HPDE6-E6E7 (cell line): ENCODE measurements at regions not wholly inside any gene's neighbourhood (a gene's known extent, or its start where the extent isn't known, plus 50 kb on each side); places are given as distances from the start of the nearest gene placed in this dataset.
A peak's percentile ranks its signal among the peaks of the same experiment; 100 is the strongest.
"Not testable (repeated sequence)": the region's sequence is repeated elsewhere in the genome, so short reads cannot be mapped to it uniquely, and the experiment has no call there.

Source experiments
- DNase-seq: peaks from one replicate; pipeline ENCODE4 v3.0.0; 2011; ENCODE audit warnings: missing footprints; ENCODE audit errors: extremely low spot score

GRCh38 chr7:24052572-24053260 lies 231.3 kb upstream of the NPY start:
- DNase-seq = peak; percentile 4

GRCh38 chr7:24054236-24054635 lies 229.8 kb upstream of the NPY start:
- DNase-seq = no peak

DNA sequence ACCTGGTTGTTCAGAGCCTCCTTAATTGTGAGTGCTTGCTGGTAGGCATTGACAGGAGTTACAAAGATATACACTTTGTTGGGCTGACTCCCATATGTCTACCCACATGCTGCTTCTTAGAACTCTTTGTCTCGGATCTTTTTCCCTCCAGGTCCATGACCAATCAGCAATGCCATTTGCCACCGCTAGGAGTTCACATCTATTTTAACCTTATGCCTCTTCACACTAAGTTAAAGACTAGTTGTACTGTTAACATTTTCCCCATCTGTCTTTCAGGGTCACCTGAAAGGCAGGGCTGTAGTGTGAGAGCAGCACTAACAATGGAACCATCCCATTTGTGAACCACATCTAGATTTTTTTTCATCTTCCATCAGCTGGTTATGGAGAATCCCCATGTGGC lies 226.7 kb upstream of the NPY start:
- DNase-seq = no peak

GRCh38 chr7:24058953-24059352 lies 225.0 kb upstream of the NPY start:
- DNase-seq = no peak

DNA sequence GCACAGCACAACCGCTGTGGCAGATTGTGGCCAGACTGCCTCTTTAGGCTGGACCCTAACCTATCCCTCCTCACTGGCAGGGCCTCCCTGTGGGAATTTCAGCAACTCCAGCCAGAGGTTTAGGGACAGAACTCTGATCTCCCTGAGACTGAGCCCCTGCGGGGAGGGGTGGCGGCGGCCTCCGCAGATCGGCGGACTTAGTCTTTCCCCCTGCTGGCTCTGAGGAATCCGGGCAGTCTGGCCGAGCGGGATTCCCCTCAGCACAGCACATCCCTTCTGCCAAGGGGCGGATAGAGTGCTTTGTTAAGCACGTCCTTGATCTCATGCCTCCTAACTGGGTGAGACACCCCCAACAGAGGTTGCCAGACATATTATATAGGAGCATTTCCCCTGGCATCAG lies 224.2 kb upstream of the NPY start:
- DNase-seq = no peak

DNA sequence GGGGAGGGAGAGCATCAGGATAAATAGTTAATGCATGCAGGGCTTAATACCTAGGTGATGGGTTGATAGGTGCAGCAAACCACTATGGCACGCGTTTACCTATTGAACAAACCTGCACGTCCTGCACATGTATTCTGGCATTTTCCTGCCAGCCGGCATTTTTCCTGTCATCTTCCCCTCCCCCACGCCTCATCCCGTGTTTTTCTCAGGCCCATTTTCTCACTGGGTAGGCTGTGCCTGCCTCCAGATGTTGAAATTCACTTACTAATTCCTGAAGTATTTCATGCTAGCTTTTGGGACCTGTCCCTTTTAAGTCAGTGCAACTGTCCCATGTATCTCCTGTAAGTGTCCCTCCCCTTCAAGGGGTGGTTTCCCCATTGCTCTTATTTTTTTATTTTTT lies 220.3 kb upstream of the NPY start:
- DNase-seq = no peak

DNA sequence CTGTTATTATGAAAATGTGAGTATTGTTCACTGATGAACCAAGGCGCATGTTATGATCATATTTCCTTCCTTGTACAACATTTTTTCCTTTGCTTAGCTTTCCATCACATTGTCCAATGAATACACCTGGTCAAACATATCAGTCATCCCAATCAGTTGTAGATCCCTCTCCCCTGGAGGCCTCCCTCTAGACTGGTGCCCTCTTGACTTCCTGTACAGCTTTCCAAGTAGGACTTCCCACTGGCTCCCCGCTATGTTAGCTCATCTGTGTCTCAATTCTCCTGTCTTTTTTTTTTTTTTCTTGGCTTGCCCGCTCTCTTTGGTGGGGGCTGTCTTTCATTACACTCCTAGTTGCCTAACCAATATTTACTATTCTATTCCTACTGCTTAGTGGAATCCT lies 214.2 kb upstream of the NPY start:
- no peak for DNase-seq

- DNase-seq = no peak
Measured at GRCh38 chr7:24073651-24074420, 210.2 kb upstream of the NPY start.

DNA sequence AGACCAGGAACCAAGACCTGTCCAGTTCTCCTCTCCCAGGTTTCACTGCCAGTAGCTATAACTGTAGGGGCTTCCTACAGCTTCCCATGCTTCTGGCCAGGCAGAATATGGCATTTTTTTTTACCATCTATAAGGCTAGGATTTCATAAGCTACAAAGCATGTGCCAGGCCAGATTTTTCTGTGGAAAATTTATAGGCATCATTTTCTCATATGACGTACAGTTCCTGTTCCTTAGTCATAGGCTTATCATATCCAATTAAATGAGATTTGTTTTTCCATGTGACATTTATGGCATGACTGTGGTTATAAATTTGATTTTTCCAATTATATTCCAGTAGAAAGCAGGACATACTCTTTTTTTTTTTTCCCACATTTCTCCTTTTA lies 208.6 kb upstream of the NPY start:
- no peak for DNase-seq

DNA sequence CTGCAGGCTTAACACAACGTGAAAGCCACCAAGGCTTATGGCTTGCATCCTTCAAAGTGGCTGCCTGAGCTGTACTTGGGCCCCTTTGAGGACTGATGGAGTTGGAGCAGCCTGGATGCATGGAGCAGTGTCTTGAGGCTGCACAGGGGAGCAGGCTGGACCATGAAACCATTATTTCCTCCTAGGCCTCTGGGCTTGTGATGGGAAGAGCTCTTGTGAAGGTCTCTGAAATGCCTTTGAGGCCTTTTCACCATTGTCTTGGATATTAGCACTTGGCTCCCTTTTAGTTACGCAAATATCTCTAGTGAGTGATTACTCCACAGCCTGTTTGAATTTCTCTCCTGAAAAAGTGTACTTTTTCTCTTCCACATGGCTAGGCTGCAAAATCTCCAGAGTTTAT lies 201.2 kb upstream of the NPY start:
- no peak for DNase-seq

GRCh38 chr7:24102988-24103387 lies 181.0 kb upstream of the NPY start:
- no peak for DNase-seq

DNA sequence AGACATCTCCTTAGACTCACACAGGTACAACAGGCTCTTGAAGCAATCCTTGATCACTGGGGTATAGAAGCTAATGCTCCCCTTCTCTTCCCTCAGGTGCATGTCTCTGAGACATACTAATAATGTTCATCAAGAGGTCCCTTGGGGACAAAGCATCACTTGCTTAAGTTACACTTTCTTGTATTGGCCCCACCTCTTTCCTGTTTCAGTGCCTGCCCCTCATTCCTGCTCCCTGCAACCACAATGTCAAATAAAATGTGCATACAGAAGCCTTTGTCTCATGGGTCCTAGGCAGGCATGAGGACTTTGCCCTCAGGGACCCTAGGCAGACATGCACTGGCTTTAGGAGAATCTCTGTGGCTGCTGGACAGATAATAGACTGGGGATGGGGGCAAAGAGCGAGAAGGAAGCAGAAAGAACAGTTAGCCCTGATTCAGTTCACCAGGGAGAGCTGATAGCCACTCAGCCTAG lies 175.0 kb upstream of the NPY start:
- no peak for DNase-seq

DNA sequence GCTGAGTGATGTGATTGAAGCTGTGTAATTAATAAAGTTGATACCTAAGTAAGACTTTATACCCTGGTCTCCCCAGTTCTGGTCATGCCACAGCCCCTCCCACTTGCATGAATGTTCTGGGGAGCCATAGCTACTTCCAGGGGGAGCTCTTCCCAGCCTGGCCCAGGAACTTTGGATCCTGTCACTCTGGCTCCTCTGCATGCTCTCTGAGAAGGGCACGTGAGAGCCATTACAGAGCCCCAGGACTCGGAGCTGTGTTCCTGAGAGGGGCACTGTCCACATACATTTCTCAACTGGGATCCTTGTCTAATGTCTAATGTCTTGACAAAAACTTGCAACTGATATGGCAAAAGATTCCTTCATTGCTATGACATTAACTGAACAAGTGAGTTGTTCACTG lies 173.9 kb upstream of the NPY start:
- DNase-seq = no peak

DNA sequence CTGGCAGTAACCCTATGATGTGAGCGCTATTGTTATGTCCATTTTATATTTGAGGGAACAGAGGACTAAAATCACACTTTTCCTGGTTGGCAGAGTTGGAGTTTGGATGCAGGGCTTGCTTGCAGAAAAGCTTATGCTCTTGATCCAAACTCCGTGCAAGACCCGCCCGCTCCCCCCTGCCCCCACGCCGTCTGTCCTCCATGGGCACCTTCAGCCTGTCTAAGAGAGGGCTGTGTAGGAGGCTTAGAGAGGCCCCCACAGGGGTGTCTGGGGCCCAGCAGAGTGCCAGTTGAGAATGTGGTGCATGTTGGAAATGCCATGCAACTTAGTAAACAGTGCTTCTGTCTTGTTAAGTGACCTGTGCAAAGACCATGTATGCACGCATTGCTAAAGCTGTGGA lies 170.5 kb upstream of the NPY start:
- no peak for DNase-seq

DNA sequence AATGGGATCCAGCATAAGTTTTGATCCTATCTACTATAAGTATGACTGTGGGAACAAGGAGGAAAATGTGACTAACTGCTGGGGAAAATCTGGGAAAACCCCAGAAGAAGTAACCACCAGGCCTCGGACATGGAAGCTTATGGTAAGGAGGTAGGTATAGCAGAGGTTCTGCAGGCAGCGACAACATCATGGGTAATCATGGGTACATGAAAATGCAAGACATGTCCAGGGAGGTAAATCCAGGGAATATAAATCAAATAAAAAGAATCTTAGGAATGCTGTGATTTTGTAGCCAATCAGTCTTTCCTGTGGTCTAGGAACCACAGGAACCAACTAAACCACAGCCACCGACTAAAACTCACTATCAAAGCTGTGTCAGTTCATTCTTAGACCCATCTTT lies 168.3 kb upstream of the NPY start:
- DNase-seq = no peak

DNA sequence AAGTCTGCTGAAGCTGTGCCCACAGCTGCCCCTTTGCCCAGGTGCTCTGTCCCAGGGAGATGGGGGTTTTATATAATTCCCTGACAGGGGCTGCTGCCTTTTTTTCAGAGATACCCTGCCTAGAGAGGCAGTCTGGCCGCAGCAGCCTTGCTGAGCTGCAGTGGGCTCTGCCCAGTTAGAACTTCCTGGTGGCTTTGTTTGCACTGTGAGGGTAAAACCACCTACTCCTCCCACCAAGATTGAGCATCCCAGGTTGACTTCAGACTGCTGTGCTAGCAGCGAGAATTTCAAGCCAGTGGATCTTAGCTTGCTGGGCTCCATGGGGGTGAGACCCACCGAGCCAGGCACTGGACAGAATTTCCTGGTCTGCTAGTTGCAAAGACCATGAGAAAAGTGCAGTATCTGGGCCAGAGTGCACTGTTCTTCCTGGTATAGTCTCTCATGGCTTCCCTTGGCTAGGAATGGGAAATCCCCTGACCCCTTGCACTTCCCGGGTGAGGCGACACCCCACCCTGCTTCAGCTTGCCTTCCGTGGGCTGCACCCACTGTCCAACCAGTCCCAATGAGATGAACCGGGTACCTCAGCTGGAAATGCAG lies 166.0 kb upstream of the NPY start:
- not testable (repeated sequence) for DNase-seq

DNA sequence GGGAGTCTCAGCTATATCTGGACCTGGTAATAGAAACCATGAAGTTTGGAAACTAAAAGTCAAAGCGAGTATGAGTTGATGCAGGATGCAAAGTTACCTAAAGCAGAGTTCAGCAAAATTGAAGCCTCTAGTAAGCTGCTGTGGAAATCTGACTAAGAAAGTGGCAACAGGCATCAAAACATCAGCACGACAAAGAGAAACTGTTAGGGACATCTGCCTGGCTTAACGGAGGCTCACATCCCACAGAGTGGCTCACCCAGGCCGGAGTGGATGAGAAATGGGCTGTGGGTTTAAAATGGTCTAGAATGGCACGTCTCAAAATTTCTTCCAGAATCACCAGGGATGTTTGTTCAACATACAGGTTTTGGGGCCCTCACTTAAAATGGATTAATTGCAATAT lies 164.1 kb upstream of the NPY start:
- no peak for DNase-seq

DNA sequence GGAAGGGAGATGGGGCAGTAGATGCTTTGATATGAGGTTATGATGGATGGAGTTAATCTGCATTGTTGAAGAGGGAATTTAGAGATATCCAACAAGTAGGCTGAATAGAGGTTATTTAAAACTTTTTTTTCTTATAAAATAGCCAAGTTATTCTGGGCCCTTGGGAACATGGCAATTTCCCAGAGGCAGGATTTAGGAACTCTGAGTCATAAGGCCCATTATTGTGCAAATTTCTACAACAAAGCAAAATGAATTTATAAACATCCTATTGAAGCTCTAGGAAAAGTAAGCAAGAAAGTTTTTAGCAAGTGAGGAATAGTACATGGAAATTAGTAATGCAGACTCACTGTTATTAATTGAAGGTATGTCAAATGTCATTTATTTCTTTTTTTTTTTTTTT lies 160.9 kb upstream of the NPY start:
- DNase-seq = no peak

DNA sequence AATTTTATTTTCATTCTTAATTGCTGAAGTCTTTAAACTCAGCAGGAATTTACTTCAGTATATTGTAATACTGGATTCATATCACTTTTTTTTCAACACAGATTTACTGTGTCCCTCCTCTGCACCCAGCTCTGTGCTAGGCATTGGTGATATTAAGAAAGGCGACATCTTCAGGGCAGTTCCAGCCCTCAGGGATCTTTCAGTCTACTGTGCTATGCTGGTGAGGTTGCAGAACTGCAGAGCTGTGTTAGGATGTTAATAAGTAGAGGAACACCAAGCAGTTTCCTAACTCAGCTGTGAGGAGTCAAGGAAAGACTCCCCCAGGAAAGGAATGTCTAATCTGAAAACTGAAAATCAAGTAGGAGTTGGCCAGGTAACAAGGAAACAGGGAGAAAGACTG lies 158.2 kb upstream of the NPY start:
- no peak for DNase-seq

- no peak for DNase-seq
Measured at GRCh38 chr7:24127930-24128329, 156.1 kb upstream of the NPY start.

DNA sequence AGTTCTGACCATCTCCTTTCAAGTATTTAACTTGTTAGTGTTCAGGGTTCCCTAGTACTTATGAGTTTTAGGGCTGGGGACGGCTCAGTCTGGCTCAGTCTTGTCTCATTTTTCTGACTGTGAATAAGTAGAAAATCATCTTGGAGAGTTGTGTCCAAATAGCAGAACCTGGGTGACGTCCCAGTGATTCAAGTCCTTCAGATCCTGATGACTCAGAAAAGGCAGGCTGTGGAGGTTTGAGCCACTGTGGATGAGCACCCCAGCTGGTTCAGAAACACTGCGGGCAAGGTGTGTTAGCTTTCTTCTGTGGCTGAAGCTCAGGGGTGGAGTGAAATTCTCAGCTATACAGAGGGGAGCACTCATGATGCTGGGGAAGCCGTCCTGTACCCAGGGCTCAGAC lies 154.4 kb upstream of the NPY start:
- peak; percentile 9 for DNase-seq

DNA sequence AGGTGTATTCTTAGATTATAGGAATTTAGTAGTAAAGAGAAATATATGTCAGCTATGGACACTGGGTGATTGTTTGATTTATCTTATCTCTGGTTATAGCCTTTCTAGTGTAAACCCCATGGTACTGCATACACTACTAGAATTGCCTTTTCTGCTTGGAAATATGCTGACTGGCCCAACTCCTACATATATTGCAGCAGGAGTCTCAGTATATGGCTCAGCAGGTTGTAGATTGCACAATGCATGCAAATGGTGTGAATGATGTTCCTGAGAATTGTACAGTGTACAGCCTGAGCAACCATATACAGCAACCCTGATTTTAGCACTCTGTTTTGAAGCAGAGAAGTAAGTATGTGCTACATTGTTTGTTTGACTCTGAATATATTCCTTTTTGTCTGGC lies 153.4 kb upstream of the NPY start:
- DNase-seq = no peak

- no peak for DNase-seq
Measured at GRCh38 chr7:24133691-24134090, 150.3 kb upstream of the NPY start.
